Left colon (tissue), 2 donors: ENCODE measurements at regions not wholly inside any gene's neighbourhood (a gene's known extent, or its start where the extent isn't known, plus 50 kb on each side); places are given as distances from the start of the nearest gene placed in this dataset.
"Not testable (repeated sequence)": the region's sequence is repeated elsewhere in the genome, so short reads cannot be mapped to it uniquely, and the experiment has no call there.

Experiments
- ATAC-seq: fragments of 200-7000 bp; cut with Tn5 transposase; one replicate; pipeline ENCODE4 v1.9.1; 2020; ENCODE audit warnings: mild to moderate bottlenecking, moderate library complexity
- DNase-seq, 2 donors: peaks; one replicate each; pipeline ENCODE4 v3.0.0-alpha.2; 2020
- intact Hi-C, 2 donors: fragments of 100-400 bp; cut with DNase I in 1 of 2; cut with micrococcal nuclease in 1 of 2; formaldehyde crosslinking; loops; one replicate each; pipeline versions ENCODE4 v1.11.2 to v1.14.0; 2022; cut with DNase I, micrococcal nuclease
- donor health status: DM: no; HTN: no; CAD: no.
- donor health status: DM: yes; HTN: yes; CAD: no.

DNA sequence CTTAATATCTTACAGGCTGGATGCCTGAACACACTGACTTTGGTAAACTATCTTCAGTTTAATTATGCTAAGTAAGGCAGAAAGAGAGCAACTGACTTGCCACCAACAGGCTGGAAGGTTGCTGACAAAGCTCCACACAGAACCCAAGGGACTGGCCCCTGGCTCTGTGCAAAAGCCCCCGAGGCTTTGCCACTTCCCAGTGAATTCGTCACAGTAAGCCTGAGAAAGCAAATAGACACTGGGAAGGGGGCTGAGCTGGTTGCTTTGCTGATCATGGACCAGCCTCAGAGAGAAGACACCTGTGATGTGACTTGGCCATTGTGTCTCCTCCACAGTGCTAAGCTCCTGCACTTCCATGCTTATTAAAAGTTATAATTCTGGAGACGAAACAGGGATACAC is 91.7 kb downstream of the BLID start:
- ATAC-seq (no peak), DNase-seq (no peak)
- intact Hi-C loops = no loop called here

DNA sequence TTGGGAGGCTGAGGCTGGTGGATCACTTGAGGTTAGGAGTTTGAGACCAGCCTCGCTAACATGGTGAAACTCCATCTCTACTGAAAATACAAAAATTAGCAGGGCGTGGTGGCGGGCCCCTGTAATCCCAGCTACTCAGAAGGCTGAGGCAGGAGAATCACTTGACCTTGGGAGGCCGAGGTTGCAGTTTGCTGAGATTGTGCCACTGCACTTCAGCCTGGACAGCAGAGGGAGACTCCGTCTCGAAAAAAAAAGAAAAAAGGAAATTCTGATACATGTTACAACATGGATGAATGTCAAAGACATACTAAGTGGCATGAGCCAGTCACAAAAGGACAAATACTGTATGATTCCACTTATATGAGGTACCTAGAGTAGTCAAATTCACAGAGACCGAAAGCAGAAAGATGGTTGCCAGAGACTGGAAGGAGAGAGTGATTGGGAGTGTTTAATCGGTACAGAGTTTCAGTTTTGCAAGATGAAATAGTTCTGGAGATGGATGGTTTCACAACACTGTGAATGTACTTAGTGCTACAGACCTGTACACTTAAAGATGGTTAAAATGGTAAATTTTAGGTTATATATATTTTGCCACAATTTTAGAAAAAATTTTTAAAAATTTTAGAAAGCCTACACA is 92.3 kb downstream of the BLID start:
- intact Hi-C loops = no loop called here
- ATAC-seq = no peak
- DNase-seq = no peak

DNA sequence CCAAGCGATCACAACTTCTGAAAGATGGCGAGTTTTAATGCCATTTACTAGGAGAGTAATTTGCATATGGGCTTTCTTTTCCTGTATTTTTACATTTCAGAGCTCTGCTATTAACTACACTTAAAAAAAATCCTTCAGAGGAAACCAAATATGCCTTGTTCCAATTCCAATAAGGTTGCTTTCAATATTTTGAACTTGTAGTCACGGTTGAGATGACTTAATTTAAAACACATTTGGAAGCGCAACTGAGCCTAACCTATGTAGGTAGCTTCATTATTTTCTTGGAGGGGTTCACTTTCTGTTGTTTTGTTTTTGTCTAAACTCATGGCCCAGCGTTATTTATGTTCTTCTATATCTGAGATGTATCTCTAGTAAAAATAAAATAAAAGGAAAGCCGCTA is 93.4 kb downstream of the BLID start:
- intact Hi-C loops = no loop called here
- ATAC-seq (no peak), DNase-seq (no peak)

DNA sequence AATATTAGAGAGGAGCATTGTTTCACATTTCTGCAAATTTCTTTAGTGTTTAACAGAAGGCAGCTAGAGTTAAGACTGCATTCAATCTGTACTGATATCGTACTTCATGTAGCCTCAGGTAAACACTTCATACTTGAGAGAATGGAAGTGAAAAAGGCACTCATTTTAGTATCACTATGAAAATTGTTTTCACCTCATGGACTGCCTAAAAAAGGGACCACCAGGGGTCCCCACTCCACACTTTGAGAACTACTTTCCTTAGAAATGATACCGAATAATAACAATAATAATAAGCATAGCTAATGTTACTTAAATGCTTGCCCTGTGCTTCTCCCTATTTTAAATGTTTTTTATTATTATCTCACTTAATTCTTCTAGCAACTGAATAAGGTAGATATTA is 95.1 kb downstream of the BLID start:
- ATAC-seq (no peak), DNase-seq (no peak)
- intact Hi-C loops = no loop called here

DNA sequence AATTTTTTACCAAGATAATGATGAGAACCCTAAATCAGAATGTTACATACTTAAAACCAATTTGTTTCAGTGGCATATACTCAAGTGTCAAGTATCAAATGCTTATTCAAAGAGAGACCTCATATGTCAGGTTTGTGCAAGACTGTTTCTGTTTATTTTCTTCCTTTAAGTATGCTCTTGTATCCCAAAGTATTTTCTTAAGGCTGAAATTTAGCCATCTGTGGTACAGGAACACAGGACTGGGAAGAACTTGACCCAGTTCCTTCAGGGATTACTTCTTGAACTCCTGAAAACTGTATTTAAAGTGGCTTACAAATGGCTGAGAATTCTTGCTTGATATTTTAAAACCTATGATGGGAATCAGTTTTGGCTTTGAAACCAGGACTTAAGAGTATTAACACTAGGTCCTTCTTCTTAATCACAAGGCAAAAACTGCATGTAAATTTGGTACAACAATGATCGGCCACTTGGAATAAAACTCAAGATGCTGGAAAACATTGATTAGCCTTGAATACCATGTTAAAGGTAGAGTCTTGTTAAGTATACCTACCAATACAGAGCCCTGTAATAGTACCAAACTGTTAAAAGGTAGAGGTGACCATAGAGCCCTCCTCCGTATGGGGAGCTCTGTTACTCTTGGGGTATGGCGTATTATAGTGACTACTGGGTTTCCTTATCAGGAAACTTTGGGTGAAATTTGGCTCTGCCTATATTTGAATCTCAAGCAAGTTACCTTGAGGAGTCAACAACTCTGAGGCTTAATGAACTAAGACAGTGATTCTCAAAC is 95.9 kb downstream of the BLID start:
- no peak for ATAC-seq
- intact Hi-C loops = no loop called here

DNA sequence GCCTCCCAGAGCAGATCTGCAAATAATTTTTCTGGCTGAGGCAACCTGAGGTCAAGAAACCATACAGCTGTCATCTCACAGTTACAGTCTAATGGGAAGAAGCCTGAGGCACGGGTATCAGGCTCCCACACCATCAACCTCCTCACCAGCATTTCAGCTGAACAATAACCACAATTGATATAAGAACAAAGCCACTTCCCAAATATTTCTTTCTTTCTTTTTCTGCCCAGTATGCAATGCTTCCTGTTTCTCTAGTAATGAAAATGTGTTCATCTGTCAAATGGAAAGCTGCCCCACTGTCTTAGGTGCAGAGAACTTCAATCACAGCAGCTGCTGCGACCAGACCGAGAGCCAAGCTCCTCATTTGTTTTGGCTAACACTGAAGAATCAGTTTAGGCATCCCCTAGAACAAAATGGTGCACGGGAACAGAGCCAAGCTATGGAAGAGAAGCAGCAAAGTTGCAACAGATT is 108.4 kb downstream of the BLID start:
- intact Hi-C loops = no loop called here
- peak; percentile 9 to 30 for DNase-seq
- ATAC-seq = no peak

More for the DNA sequence above, 95.9 kb downstream of the BLID start:
- DNase-seq = no peak

DNA sequence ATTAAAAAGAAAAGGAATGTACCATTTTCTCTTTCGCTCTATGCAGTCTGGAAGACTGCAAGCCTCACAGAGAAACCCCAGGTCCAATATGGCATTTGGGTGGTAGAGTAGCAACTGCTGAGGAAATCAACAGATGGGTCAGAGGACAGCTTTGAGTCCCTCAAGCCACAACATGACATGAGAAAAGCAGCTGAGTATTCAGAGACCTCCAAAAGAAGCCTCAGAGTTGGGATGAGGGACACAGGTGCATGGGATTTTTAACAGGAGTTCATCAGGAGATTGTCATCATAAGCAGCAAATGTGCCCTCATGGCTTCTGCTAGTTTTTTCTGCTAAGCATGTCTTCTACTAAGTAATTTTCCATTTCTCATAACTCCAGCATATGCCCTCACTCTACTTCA is 111.6 kb downstream of the BLID start:
- ATAC-seq (no peak), DNase-seq (no peak)
- intact Hi-C loops = no loop called here

DNA sequence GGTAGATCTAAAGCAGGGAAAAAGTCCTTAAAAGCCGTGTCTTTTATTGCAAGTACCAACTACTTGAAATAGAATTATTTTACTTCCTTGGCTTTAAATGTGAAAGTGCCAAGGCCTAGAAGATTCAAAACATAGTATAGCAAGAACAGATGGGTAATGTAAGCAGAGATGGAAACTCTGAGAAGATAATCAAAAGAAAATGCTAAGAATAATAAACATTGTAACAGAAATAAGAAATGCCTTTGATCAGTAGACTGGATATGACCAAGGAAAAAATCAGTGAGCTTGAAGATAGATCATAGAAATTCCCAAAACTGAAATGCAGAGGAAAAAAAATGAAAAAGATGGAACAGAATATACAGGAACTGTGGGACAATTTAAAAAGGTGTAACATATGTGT is 113.1 kb downstream of the BLID start:
- intact Hi-C loops = no loop called here
- no peak for DNase-seq
- ATAC-seq = no peak

DNA sequence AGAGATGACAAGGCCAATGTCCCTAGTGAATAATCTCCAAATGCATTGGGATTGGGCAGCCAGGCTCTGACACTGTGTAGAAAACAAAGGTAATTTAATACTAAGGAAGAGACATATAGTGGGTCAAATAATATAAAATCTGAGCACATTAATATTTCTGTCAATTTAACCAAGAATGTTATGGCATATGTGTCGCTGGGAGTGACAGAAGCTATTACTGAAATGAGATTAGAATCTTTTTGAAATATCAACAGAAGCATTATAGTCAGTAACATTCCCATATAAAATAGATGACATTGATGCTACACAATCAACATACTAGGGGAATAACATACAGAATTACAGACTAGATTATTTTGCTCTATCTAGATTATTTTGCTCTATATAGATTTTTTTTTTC is 114.0 kb downstream of the BLID start:
- no peak for DNase-seq
- intact Hi-C loops = no loop called here
- ATAC-seq = no peak

DNA sequence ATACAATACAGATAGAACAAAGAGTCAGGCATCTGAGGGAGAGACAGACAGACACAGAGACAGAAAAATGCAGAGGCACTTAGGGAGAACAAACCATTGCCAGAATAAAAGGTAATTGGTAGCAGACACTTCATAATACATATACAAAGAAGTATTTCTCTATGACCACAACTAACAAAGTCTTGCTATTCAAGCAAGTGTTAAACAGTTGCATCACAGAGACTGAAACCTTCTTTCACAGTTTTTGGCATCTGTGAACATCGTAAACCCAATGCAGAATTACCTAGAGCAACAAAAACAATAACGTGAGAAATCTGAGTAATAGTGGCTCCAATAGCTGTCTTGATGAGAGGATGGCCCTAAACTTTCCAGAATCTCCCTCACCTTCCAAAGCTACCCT is 116.4 kb downstream of the BLID start:
- no peak for DNase-seq
- no peak for ATAC-seq
- intact Hi-C loops = no loop called here

DNA sequence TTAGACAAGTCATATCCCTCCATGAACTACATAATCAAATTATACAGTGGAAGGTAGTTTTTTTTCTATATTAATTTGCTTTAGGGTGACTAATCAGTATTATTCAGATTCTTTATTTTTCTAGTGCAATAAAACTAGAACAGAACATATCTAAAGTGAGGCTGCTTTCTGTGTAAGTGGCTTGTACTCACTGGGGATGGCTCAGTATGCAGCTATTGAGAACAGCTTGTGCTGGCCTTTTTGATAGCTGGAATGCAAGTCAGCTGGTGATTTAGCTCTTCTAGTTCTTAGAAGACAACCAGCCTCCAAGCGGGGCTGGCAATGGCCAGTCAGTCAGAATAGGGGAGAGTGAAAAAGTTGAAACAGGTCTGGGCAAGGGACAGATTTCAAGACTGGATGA is 119.4 kb downstream of the BLID start:
- ATAC-seq (no peak), DNase-seq (no peak)
- intact Hi-C loops = no loop called here

DNA sequence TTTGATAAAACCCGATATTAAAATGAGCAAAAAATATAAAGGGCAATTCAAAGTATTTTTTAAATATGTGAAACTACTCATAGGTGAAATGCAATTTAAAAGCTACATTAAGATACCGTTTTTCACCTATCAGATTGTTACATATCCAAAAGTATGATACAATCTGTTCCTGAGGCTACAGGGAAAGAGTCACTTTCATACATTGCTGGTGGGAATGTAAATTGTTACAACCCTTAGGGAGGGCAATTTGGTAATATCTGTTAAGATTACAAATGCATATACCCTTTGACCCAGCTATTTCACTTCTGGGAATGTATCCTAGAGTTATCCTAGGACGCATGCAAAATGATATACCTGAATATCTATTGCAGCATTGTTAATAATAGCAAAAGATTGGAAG is 132.1 kb downstream of the BLID start:
- intact Hi-C loops = no loop called here
- ATAC-seq = no peak
- DNase-seq = no peak

DNA sequence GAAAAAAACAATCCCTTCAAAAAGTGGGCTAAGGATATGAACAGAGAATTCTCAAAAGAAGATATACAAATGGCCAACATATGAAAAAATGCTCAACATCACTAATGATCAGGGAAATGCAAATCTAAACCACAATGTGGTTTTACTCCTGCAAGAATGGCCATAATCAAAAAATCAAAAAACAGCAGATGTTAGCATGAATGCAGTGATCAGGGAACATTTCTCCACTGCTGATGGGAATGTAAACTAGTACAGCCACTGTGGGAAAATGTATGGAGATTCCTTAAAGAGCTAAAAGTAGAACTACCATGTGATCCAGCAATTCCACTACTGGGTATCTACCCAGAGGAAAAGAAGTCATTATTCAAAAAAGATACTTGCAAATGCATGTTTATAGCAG is 138.1 kb downstream of the BLID start:
- DNase-seq, intact Hi-C loops, ATAC-seq: not testable (repeated sequence)

DNA sequence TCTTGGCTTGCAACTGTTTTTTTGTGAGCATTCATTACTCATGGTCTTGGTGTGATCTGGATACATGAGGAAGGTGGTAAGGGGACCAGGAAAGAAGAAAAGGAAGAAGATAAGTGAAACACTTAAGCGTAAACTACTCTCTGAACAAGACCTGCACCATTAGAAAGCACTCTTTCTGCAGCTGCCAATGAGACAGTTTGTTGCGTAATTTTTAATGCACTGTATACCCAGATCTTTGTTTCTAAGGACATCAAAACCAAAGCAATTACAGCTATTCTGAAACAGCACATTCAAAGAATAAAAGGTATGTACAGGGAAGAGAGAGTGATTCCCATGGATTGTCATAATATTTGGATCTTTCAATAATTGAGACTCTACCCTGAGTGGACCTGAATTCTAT is 147.4 kb downstream of the BLID start:
- intact Hi-C loops = no loop called here

DNA sequence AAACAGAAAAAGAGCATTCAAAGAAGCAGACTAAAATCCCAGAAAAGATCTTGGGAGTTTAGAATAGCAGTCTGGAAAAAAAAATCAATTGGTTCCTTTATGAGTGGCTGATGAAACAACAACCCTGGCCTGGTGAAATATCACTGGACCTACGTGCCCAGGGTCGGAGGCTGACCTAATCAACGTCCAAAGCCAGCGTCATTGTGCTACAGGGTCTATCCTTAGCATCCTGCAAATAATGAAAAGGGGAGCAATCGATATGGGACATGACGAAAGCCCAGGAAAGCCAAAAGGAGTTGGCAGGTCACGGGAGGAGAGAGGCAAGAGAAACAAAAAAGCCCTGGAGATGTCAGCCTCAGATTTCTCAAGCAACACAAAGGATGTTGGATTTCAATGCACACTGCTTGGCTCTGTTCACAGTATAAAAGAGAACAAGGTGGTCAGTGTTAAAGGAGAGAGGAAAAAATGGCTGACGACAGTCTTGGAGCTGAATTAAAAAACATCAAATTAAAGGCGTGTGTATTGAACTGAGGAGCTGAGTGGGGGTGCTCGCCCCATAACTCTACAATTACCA is 148.8 kb downstream of the BLID start:
- intact Hi-C loops = no loop called here
- ATAC-seq (no peak), DNase-seq (no peak)

More for the DNA sequence above, 147.4 kb downstream of the BLID start:
- ATAC-seq (no peak), DNase-seq (no peak)

DNA sequence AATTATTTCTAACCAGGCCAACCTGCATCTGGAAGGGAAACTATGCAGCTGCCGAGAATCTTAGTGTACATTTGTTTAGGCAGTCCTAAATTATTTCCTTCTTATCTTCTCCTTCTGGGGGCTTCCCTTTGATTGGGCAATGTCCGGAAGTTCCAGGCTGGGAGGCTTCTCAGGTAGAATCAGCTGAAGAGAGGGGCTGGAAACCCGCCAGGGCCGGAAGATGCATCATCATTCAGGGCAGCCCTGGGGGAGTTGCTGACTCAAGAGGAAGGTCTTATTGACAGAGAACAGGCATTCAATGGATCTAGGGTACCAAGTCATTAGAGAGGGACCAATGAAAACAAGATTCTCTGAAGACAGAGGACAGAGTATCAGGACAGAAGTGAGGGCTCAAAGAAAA is 150.7 kb downstream of the BLID start:
- DNase-seq (no peak), ATAC-seq (no peak)
- intact Hi-C loops = no loop called here

DNA sequence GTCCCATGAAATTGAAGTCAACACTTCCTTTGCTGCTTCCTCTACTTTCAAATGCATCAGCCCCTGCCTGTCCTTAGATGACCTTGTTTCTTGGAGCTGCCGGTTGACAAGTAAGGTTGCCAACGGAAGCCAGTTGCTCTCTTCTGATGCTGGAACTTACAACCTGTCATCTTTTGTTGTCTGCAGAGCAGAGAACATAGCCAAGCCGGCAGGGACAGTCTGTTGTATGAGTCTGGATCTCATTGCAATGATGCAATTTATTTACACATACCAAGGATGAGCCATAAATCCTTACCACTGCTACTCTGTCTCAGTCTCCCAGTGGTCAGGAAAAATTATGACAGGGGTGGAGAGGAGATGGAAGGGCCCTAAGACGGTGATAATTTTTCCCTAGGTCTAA is 151.4 kb downstream of the BLID start:
- intact Hi-C loops = no loop called here
- no peak for ATAC-seq
- DNase-seq = no peak

DNA sequence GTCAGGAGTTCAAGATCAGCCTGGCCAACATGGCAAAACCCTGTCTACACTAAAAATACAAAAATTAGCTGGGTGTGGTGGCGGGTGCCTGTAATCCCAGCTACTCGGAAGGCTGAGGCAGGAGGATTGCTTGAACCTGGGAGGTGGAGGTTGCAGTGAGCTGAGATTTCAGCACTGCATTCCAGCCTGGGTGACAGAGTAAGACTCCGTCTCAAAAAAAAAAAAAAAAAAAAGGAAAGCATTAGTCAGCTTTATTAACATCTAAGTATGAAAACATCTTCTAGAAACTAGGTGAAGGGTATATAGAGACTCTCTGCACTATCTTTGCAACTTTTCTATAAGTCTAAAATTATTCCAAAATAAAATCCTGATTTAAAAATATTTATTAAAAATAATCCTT is 152.2 kb downstream of the BLID start:
- ATAC-seq, DNase-seq, intact Hi-C loops: not testable (repeated sequence)

DNA sequence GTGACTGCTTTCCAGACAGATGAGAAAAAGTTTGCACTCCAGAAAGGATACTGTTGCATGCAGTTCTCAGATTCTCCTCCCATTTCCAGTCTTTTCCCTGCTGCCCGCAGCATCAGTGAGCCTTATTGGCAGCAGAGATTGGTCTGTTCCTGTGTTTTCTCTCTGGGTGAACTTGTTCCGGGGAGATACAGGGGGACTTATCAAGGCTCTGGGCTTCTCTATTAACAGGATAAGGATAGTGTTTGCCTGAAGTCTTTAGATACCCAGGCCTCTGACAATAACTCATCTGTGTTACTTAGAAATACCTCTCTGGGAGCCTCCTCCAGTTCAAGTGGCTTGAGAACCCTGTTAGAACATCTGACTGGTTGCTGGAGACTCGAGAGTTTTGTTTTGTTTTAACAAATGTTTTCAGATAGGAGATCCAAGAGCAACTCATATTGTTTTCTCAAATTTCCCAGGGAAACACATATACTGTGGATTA is 154.7 kb downstream of the BLID start:
- intact Hi-C loops = no loop called here
- DNase-seq (no peak), ATAC-seq (no peak)

DNA sequence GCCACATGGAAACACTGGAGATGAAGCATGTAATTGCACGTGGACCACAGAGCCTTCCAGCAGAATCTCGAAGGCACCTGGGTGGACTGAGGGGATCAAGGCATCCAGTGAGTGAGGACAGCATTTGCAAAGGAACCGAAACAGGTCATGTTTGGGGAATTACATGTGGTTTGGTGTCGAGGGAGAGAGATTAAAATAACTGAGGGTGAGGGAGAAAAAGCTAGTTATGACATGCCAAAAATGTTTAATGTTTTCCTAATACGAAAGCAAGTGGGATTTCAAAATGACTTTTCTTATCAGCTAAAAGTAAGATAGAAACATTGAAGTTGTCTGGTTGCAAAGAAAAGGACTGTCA is 157.1 kb downstream of the BLID start:
- no peak for DNase-seq
- ATAC-seq = no peak
- intact Hi-C loops = no loop called here
